Stomach smooth muscle (tissue), 2 donors: ENCODE measurements at regions not wholly inside any gene's neighbourhood (a gene's known extent, or its start where the extent isn't known, plus 50 kb on each side); places are given as distances from the start of the nearest gene placed in this dataset.

Experiments
- H3K27ac ChIP-seq: one replicate; pipeline ENCODE4 v1.7.0; 2013; ENCODE audit warnings: mild to moderate bottlenecking, low read length, inconsistent platforms
- H3K27me3 ChIP-seq, 2 donors: one replicate each; pipeline ENCODE4 v1.7.0; 2013; ENCODE audit warnings: low read length in 2 of 2; ENCODE audit not compliant: insufficient read depth in 2 of 2, control insufficient read depth in 1 of 2
- H3K36me3 ChIP-seq, 2 donors: one replicate each; pipeline ENCODE4 v1.7.0; 2013; ENCODE audit warnings: low read length in 2 of 2; ENCODE audit not compliant: control insufficient read depth in 2 of 2, insufficient read depth in 2 of 2
- H3K4me1 ChIP-seq: one replicate; pipeline ENCODE4 v1.7.0; 2013; ENCODE audit warnings: low read length; ENCODE audit not compliant: control insufficient read depth, insufficient read depth
- H3K4me3 ChIP-seq, 2 donors: one replicate each; pipeline ENCODE4 v1.7.0; 2013; ENCODE audit warnings: low read length in 2 of 2
- H3K9ac ChIP-seq, 2 donors: one replicate each; pipeline ENCODE4 v1.7.0; 2013; ENCODE audit warnings: low read length in 2 of 2, mild to moderate bottlenecking in 1 of 2
- H3K9me3 ChIP-seq, 2 donors: one replicate each; pipeline ENCODE4 v1.7.0; 2013; ENCODE audit warnings: low read length in 2 of 2; ENCODE audit not compliant: control insufficient read depth in 2 of 2
- donor health status: healthy.
- donor health status: Pancreatic carcinoma.

DNA sequence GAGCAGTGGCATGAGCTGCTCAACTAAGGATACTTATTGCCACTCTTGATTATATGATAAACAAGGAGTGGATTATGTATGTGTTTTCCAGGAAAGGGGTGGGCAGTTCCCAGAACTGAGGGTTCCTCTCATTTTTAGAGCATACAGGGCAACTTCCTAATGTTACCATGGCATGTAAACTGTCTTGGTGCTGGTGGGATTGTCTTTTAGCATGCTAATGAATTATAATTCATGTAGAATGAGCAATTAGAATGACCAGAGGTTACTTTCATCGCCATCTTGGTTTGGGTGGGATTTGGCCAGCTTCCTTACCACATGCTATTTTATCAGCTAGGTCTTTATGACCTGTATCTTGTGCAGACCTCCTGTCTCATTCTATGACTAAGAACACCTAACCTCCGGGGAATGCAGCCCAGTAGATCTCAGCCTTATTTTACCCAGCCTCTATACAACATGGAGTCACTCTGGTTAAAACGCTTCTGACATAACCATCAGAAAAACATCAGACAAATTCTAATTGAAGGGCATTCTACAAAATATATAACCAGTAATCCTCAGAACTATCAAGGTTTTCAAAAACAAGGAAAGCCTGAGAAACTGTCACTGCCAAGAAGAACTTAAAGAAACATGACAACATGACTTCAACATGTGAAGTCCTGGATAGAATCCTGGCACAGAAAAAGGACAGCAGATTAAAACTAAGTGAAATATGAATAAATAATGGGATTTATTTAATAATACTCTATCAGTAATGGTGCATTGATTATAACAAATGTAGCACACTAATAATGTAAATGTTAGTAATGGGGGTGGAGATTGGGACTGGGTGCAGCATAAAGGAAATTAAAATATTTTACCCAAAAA is 365.0 kb downstream of the SEMA3D start:
- H3K27ac ChIP-seq: no peak overlapping the region
- no peaks in the 10 kb centered on the region for H3K36me3 ChIP-seq
- H3K9ac ChIP-seq: no peak overlapping the region
- no peak overlapping the region for H3K4me3 ChIP-seq
- no peaks in the 10 kb centered on the region for H3K4me1 ChIP-seq
- H3K9me3 ChIP-seq: no peaks in the 10 kb centered on the region
- H3K27me3 ChIP-seq: no peaks in the 10 kb centered on the region

DNA sequence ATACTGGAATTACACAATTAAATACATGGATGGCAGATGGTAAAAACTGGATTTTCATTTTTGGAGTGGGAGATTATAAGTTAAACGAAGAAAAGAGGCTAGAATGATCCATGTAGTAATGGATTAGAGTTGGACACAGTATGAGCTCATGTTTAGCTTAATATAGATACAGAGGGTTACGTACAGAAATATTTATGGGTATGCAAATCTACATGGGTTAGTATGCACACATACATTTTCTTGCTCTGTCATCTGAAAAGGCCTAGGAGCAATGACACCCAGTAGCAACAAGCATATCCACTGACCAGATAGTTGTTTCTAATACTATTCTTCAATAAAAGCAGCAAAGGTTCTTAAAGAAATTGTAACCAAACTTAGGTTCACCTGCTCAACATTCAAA is 366.4 kb downstream of the SEMA3D start:
- no peaks in the 10 kb centered on the region for H3K27me3 ChIP-seq
- no peaks in the 10 kb centered on the region for H3K36me3 ChIP-seq
- no peaks in the 10 kb centered on the region for H3K9me3 ChIP-seq
- H3K27ac ChIP-seq: no peak overlapping the region
- no peak overlapping the region for H3K4me3 ChIP-seq
- no peak overlapping the region for H3K9ac ChIP-seq
- no peaks in the 10 kb centered on the region for H3K4me1 ChIP-seq

DNA sequence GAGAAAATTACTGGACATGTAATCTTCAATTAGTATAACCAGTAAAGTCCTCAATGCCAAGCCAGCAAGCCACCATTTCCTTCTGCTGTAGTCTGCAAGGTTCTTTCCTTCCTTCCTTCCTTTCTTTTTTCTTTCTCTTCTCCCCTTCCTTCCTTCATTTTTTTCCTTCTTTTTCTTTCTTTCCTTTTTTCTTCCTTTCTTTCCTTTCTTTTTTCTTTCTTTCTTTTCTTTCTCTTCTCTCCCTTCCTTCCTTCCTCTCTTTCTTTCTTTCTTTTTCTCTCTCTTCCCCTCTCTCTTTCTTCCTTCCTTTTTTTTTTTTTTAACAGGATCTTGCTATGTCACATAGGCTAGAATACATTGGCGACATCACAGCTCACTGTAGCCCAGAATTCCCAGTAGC is 369.8 kb downstream of the SEMA3D start:
- Histone ChIP-seq H3K27ac (no peak overlapping the region), H3K9ac (no peak overlapping the region), H3K9me3 (no peaks in the 10 kb centered on the region), H3K4me1 (no peaks in the 10 kb centered on the region), H3K36me3 (no peaks in the 10 kb centered on the region), H3K27me3 (no peaks in the 10 kb centered on the region), H3K4me3 (no peak overlapping the region)

GRCh38 chr7:84813376-84813775 is 373.5 kb downstream of the SEMA3D start:
- H3K9me3 ChIP-seq: no peaks in the 10 kb centered on the region
- no peaks in the 10 kb centered on the region for H3K27me3 ChIP-seq
- H3K27ac ChIP-seq: no peak overlapping the region
- H3K4me3 ChIP-seq: no peak overlapping the region
- H3K4me1 ChIP-seq: no peaks in the 10 kb centered on the region
- no peak overlapping the region for H3K9ac ChIP-seq
- no peaks in the 10 kb centered on the region for H3K36me3 ChIP-seq

DNA sequence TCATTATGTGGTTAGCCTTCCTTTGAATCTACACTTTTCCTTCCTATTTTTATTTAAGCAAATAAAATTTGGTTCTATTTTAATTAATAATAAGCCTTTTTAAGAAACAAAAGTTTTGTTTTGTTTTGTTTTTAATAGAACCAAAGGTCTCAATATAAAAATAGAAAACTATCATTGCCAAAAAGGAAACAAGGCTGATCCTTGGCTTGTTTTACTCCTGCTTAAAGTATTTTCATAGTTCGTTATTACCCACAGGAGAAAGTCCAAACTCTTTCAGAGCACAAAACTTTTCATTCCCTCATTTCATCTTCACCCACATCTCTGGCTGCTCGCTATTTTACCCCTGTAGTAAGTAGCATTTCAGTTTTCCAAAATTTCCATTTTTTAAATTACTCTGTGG is 374.8 kb downstream of the SEMA3D start:
- Histone ChIP-seq H3K36me3 (no peaks in the 10 kb centered on the region), H3K4me1 (no peaks in the 10 kb centered on the region), H3K9me3 (no peaks in the 10 kb centered on the region), H3K4me3 (no peak overlapping the region), H3K27me3 (no peaks in the 10 kb centered on the region), H3K27ac (no peak overlapping the region), H3K9ac (no peak overlapping the region)

DNA sequence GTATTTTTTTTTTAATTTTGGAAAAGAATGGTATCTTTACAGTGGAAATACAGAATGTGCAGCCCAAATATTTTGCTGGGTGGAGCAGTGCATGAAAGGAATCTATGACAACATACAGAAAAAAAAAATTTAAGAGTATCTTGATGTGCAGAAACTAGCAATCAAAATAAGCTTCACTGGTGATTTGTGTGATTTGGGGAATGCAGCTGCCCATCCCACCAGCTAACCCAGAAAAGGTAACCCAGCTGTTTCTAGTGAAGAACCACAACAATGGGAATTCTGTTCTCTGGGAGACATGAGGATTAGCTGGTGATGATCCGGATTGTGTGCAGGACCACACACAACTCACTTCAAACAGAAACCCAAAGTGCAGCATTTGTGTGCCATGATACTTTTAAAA is 375.5 kb downstream of the SEMA3D start:
- no peak overlapping the region for H3K9ac ChIP-seq
- no peaks in the 10 kb centered on the region for H3K27me3 ChIP-seq
- H3K9me3 ChIP-seq: no peaks in the 10 kb centered on the region
- H3K36me3 ChIP-seq: no peaks in the 10 kb centered on the region
- no peaks in the 10 kb centered on the region for H3K4me1 ChIP-seq
- no peak overlapping the region for H3K4me3 ChIP-seq
- no peak overlapping the region for H3K27ac ChIP-seq

GRCh38 chr7:84809877-84810276 is 377.0 kb downstream of the SEMA3D start:
- no peak overlapping the region for H3K4me3 ChIP-seq
- H3K9me3 ChIP-seq: no peaks in the 10 kb centered on the region
- H3K27me3 ChIP-seq: no peaks in the 10 kb centered on the region
- H3K9ac ChIP-seq: no peak overlapping the region
- no peaks in the 10 kb centered on the region for H3K36me3 ChIP-seq
- no peaks in the 10 kb centered on the region for H3K4me1 ChIP-seq
- H3K27ac ChIP-seq: no peak overlapping the region

DNA sequence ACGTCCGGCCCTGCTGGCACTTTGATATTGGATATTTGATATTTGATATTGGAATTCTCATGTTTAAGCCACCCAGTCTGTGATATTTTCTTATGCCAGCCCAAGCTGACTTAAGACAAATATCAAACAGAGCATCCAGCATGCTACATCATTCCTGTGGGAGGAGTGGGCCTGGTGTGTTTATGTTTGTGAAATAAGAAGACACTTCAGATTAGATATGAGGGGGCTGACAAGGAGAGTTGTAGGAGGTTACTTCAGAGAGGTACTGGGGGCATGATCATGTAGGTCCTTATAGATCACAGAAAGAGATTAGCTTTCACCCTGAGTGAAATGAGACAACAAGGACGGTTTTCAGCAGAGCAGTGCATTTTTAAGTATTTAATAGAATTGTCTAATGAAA is 382.9 kb downstream of the SEMA3D start:
- H3K27me3 ChIP-seq: no peaks in the 10 kb centered on the region
- H3K9ac ChIP-seq: no peak overlapping the region
- H3K9me3 ChIP-seq: peaks cover 0 to 2% of the 10 kb centered on the region in 2 donors
- H3K4me3 ChIP-seq: no peak overlapping the region
- no peak overlapping the region for H3K27ac ChIP-seq
- no peaks in the 10 kb centered on the region for H3K4me1 ChIP-seq
- no peaks in the 10 kb centered on the region for H3K36me3 ChIP-seq

DNA sequence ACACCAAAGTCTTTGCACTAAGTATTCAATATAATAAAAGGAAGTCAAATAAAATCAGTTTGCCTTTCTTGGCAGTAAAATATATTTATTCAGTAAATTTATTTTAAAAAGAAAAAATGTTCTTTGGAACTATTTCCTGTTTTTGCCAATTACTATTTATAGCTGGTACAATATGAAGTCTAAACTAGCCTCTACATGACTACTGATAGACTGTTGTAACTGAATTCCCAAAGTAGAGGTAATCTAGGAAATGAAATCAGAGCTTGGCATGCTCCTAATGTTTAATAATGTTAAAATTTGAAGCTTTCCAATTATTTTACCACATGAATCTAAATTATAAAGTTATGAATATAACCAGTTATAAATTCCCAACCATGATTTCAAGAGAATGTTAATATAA is 385.5 kb downstream of the SEMA3D start:
- Histone ChIP-seq H3K4me3 (no peak overlapping the region), H3K27ac (no peak overlapping the region), H3K4me1 (no peaks in the 10 kb centered on the region), H3K36me3 (no peaks in the 10 kb centered on the region), H3K27me3 (no peaks in the 10 kb centered on the region), H3K9ac (no peak overlapping the region), H3K9me3 (peaks cover 0 to 2% of the 10 kb centered on the region in 2 donors)

DNA sequence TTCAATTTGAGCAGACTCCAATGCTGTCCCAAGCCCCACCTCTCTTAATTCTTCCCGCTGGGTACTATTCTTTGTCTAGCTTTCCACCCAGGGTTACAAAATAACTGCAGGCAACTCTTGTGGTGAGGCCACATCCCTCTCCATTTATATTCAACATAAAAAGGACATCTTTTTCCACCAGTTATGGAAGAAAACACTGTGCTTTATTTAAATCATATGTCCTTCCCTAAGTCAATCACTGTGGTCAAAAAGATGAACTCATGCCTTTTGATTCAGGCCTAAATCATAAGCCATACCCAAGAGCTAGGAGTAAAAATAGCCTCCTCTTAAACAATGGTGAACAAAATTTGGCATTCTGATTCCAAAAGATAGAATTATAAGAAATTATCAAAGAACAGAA is 386.0 kb downstream of the SEMA3D start:
- no peaks in the 10 kb centered on the region for H3K27me3 ChIP-seq
- H3K9me3 ChIP-seq: peaks cover 0 to 2% of the 10 kb centered on the region in 2 donors
- no peak overlapping the region for H3K4me3 ChIP-seq
- H3K27ac ChIP-seq: no peak overlapping the region
- H3K36me3 ChIP-seq: no peaks in the 10 kb centered on the region
- no peaks in the 10 kb centered on the region for H3K4me1 ChIP-seq
- no peak overlapping the region for H3K9ac ChIP-seq

DNA sequence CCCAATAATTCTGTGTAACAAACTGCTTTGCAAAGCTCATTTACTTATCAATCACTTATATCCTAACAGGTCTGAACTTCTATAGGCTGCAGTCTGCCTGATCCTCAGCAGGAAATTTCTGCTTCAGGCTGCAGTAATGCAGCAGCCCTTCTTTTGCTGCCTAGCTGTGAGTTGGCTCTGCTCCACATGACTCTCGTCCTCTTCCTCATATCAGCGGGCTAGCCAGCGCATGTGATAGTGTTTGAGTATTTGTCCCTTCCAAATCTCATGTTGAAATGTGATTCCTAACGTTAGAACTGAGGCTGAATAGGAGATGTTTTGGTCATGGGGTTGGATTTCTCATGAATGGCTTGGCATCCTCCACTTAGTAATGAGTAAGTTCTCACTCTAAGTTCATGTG is 387.8 kb downstream of the SEMA3D start:
- H3K9me3 ChIP-seq: peaks cover 0 to 2% of the 10 kb centered on the region in 2 donors
- H3K27ac ChIP-seq: no peak overlapping the region
- H3K36me3 ChIP-seq: no peaks in the 10 kb centered on the region
- H3K27me3 ChIP-seq: no peaks in the 10 kb centered on the region
- H3K4me3 ChIP-seq: no peak overlapping the region
- H3K4me1 ChIP-seq: no peaks in the 10 kb centered on the region
- H3K9ac ChIP-seq: no peak overlapping the region
